Right kidney (tissue), 1 donor: ENCODE measurements at regions not wholly inside any gene's neighbourhood (a gene's known extent, or its start where the extent isn't known, plus 50 kb on each side); places are given as distances from the start of the nearest gene placed in this dataset.
"Not testable (repeated sequence)": the region's sequence is repeated elsewhere in the genome, so short reads cannot be mapped to it uniquely, and the experiment has no call there.

Experiments
- DNase-seq: peaks from one replicate; pipeline ENCODE4 v3.0.0-alpha.2; 2016

DNA sequence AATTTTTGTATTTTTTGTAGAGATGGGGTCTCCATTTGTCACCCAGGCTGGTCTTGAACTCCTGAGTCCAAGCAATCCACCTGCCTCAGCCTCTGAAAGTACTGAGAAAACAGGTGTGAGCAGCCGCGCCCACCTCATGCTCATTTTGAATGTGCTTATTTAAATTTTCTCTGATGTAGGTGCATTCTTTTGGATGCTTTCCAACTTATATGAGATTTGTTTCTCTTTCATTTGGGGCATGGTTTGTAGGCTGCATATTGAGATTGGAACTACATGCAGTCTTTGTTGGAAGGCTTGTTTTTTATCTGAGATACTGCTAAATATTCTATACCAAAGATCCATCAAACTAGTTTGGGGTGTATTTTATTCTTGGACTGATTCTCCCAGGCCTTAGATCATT is 81.0 kb upstream of the IVNS1ABP start:
- DNase-seq: no peak

DNA sequence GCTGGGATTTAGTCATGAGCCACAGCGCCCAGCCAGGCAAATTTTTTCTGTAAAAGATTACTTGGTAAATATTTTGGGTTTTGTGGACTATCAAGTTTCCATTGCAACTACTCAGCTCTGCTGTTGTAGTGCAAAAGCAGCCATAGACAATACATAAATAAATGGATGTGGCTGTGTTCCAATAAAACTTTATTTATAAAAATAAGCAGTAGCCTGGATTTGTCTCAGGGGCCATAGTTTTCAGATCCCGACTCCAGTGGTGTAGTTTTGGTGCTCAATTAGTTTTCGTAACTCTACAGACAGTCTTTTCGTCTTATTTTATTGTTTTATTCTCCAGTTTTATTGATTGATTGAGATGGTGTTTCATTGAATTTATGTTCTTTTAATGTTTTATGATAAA is 80.1 kb upstream of the IVNS1ABP start:
- DNase-seq: no peak

GRCh38 chr1:185396126-185396525 is 79.1 kb upstream of the IVNS1ABP start:
- no peak for DNase-seq

- no peak for DNase-seq
Measured at GRCh38 chr1:185393815-185394214, 76.8 kb upstream of the IVNS1ABP start.

GRCh38 chr1:185393205-185393604 is 76.2 kb upstream of the IVNS1ABP start:
- no peak for DNase-seq

- no peak for DNase-seq
Measured at GRCh38 chr1:185388815-185389214, 71.8 kb upstream of the IVNS1ABP start.

DNA sequence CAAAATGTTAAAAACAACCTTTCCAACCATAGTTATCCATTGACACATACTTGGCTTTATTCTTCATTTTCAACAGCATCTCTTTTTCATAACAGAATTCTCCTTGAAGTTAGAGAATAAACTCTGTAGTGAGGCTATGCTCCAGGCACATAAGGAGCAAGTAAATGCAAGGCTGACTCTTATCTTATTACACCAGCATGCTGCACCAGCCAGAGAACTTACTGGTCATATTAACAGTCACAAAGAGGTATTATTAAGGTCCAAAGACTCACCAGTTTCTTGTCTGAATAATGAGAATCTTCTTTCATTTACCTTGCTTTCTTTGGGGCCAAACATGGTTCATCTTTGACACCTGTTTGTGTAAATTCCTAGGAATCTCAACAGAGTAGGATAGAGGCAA is 71.3 kb upstream of the IVNS1ABP start:
- DNase-seq: no peak

- no peak for DNase-seq
Measured at GRCh38 chr1:185385991-185386390, 68.9 kb upstream of the IVNS1ABP start.

GRCh38 chr1:185383805-185384204 is 66.8 kb upstream of the IVNS1ABP start:
- DNase-seq: not testable (repeated sequence)

- DNase-seq: no peak
Measured at GRCh38 chr1:185377831-185378230, 60.8 kb upstream of the IVNS1ABP start.

DNA sequence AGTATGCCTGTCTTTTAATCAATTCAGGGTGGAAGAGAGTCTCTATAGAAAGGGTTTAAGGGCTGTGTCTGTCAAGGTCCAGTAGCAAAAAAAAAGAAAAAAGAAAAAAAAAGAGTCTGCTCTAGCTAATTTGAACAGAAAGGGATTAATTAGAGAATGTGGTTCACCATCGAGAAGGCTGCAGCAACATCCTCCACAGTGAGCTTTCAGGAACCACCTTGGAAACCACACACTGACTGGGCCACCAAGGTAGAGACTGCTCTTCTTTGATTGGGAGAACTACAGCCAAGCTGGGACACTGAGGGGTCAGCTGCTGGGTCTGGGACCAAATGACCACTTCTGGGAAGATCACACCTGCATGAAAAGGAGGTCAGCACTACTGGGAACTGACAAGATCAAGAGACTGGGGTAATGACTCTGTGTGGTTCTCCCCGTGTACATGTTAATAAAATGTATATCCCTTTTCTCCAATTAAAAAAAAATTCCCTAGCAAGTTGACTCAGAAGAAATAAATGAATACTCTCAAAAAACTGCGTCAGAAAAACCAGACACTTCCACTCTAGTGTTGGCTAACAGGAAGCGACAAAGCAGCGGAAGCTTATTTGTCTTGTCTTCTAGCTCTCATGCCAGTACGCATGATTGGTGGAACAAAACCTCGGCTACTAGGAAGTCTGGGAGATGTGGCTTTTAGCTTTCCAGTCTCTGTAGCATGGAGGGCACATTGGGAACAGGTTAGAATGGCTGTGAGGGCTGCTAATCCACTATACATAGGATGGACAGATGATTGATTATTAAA is 60.0 kb upstream of the IVNS1ABP start:
- no peak for DNase-seq

GRCh38 chr1:185376288-185376687 is 59.2 kb upstream of the IVNS1ABP start:
- no peak for DNase-seq

DNA sequence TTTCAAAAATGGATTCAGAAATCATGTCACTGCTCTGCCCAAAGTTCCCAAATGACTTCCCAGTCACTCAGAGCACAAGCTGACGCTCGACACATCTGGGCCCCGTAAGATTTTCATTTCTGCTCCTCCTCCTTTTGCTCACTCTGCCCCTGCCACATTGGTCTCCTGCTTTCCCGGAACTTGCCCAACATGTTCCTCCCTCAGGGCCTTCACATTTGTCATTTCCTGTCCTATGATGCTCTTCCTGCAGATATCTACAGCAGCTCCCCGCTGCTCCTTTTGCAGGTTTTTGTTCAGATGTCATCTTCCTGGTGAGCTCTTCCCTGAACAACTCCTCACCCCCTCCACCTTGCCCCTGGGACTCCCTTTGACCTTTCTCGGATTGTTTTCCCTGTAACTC is 58.5 kb upstream of the IVNS1ABP start:
- DNase-seq: no peak

- no peak for DNase-seq
Measured at GRCh38 chr1:185373813-185374529, 56.9 kb upstream of the IVNS1ABP start.

- no peak for DNase-seq
Measured at GRCh38 chr1:185369786-185370185, 52.7 kb upstream of the IVNS1ABP start.

- DNase-seq: no peak
Measured at GRCh38 chr1:185368913-185369491, 52.0 kb upstream of the IVNS1ABP start.

DNA sequence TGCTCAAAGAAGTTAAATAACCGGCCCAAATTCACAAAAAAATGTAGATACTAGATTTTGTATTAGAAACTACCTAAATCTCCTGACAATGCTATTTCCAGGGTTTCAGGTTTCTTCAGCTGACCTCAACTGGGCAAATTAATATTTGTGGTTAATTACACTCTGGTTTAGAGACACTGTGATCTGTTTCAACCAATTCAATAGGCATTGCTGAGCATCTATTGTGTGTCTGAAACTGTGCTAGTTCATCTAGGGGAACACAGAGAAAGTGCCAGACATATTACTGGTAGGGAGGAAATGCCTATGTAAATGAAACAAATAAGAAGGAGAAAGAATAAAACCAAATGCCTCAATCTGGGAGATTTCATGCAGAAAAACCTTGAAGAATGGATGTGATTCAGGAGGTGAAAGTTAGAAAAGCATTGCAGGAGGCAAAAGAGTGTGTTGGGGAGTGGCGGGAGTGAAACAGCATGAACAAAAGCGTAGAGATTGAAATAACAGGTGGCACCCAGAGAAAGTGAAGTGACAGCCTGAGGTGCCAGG is 51.3 kb upstream of the IVNS1ABP start:
- DNase-seq: no peak

DNA sequence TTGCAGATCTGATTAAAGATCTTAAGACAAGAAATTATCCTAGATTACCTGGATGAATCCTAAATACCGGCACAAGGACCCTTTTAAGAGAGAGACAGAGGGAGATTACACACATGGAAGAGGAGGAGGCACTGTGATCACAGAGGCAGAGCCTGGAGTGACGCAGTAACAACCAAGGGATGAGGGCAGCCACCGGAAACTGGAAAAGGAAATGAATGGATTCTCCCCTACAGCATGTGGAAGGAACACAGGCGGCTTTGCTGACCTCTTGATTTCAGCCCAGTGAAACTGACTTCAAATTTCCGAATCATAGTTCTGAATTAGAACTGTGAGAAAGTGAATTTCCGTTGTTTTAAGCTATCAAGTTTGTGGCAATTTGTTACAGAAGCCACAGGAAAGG is 50.2 kb upstream of the IVNS1ABP start:
- no peak for DNase-seq
